GM12872 (cell line): ENCODE measurements at regions not wholly inside any gene's neighbourhood (a gene's known extent, or its start where the extent isn't known, plus 50 kb on each side); places are given as distances from the start of the nearest gene placed in this dataset.

Experiments used
- TF ChIP-seq, protein P1 (sequence below): IDR thresholded peaks from 3 replicates; pipeline ENCODE4 v1.5.1; 2011; ENCODE audit warnings: low read depth, mild to moderate bottlenecking, low read length, moderate library complexity; ENCODE audit not compliant: insufficient read depth

DNA sequence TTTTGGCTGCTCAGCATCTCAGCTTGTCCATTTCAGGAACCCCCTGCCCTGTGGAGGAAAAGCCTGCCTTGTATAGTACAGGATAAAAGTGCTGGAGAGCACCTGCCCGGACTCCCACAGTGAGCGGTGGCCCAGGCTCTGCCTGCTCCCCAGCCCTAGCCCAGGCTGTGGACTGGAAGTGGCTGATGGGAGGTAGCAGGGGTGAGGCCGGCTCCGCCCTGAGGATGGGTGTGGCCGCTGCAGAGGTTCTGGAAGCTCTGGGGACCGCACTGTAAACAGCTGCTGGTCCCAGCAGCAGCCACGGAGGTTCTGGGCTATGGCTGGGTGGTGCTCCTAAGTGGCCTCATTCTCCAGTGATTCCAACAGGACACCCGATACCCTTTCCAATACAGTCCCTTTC lies 56.6 kb upstream of the HELT start:
- TF ChIP-seq, protein P1, sequence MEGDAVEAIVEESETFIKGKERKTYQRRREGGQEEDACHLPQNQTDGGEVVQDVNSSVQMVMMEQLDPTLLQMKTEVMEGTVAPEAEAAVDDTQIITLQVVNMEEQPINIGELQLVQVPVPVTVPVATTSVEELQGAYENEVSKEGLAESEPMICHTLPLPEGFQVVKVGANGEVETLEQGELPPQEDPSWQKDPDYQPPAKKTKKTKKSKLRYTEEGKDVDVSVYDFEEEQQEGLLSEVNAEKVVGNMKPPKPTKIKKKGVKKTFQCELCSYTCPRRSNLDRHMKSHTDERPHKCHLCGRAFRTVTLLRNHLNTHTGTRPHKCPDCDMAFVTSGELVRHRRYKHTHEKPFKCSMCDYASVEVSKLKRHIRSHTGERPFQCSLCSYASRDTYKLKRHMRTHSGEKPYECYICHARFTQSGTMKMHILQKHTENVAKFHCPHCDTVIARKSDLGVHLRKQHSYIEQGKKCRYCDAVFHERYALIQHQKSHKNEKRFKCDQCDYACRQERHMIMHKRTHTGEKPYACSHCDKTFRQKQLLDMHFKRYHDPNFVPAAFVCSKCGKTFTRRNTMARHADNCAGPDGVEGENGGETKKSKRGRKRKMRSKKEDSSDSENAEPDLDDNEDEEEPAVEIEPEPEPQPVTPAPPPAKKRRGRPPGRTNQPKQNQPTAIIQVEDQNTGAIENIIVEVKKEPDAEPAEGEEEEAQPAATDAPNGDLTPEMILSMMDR: no peak

DNA sequence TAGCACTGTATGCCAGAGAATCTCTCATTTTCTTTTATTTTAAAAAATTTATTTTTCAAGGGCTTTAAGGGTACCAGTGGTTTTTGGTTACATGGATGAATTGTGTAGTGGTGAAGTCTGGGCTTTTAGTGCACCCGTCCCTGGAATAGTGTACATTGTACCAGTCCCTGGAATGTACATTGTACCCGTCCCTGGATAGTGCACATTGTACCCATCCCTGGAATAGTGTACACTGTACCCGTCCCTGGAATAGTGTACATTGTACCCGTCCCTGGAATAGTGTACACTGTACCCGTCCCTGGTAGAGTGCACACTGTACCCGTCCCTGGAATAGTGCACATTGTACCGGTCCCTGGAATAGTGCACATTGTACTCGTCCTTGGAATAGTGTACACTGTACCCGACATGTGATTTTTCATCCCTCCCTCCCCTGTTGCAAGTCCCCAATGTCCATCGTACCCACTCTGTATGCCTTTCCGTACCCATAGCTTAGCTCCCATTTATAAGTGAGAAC lies 56.1 kb upstream of the HELT start:
- TF ChIP-seq, protein P1: no peak

DNA sequence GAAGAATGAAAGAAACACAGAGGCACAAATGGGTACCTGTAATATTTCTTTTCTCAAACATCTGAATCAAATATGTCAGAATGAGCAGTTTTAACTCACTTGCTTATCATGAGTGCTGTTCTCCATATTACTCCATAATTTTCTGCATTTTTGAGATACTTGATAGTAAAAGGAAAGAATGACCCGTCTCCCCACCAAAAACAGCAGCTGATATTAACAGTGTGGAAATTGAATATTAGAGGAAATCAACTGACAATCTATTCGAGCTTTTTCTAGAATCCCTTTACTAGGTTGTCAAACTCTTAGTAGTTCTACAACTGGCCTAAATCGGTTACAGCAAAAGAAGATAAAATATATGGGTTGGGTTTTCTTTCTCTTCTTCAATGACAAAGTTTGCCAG lies 49.9 kb upstream of the HELT start:
- TF ChIP-seq, protein P1: no peak
